Stomach (tissue), 8 donors: ENCODE measurements at regions not wholly inside any gene's neighbourhood (a gene's known extent, or its start where the extent isn't known, plus 50 kb on each side); places are given as distances from the start of the nearest gene placed in this dataset.

Experiments
- DNase-seq, 2 donors: peaks; one replicate each; pipeline versions ENCODE4 v3.0.0 to v3.0.0-alpha.2; 2013 to 2019
- H3K27ac ChIP-seq, 5 donors: fragments of 200-600 bp in 4 of 5; sonication (generic) in 4 of 5; one replicate each; pipeline ENCODE4 v1.5.1; 2013 to 2019; ENCODE audit warnings: mild to moderate bottlenecking in 1 of 5, moderate library complexity in 1 of 5
- H3K27me3 ChIP-seq, 3 donors: fragments of 200-600 bp; sonication (generic); one replicate each; pipeline ENCODE4 v1.5.1; 2017 to 2019; ENCODE audit warnings: mixed run types in 1 of 3
- H3K36me3 ChIP-seq, 4 donors: fragments of 200-600 bp; sonication (generic); 1 replicate in 3 of 4; 2 replicates in 1 of 4; pipeline ENCODE4 v1.5.1; 2016 to 2019
- H3K4me1 ChIP-seq, 4 donors: fragments of 200-600 bp; sonication (generic); one replicate each; pipeline ENCODE4 v1.5.1; 2016 to 2019
- H3K4me3 ChIP-seq, 4 donors: fragments of 200-600 bp; sonication (generic) in 3 of 4; one replicate each; pipeline ENCODE4 v1.5.1; 2016 to 2019; ENCODE audit warnings: mild to moderate bottlenecking in 1 of 4
- H3K9me3 ChIP-seq, 4 donors: fragments of 200-600 bp; sonication (generic); one replicate each; pipeline ENCODE4 v1.5.1; 2016 to 2019
- CTCF ChIP-seq, 7 experiments: fragments of 450-650 bp in 4 of 7; fragments of 200-600 bp in 3 of 7; sonication (generic) in 3 of 7; IDR thresholded peaks; one replicate each; pipeline ENCODE4 v1.5.1; 2016 to 2019; ENCODE audit warnings: antibody characterized with exemption in 7 of 7, control low read depth in 2 of 7, mild to moderate bottlenecking in 1 of 7
- EP300 ChIP-seq: sonication (generic); formaldehyde crosslinking; IDR thresholded peaks from one replicate; pipeline ENCODE4 v1.6.1; 2017; ENCODE audit warnings: antibody characterized with exemption
- POLR2A ChIP-seq, 4 donors: fragments of 450-650 bp; IDR thresholded peaks; one replicate each; pipeline ENCODE4 v1.6.1; 2016; ENCODE audit warnings: antibody characterized with exemption in 4 of 4, control low read depth in 2 of 4, mild to moderate bottlenecking in 1 of 4, moderate library complexity in 1 of 4
- POLR2AphosphoS5 ChIP-seq, 3 donors: sonication (generic); formaldehyde crosslinking; IDR thresholded peaks; one replicate each; pipeline ENCODE4 v1.6.1; 2016; ENCODE audit warnings: antibody characterized with exemption in 3 of 3
- WGBS, 5 donors: extraction: QIAGEN DNeasy Blood & Tissue Kit in 3 of 5; methylation state at CpG; one replicate each; pipeline versions ENCODE4 v1.1.5 to v1.1.7; 2013 to 2018; 5-methylcytosine and 5-hydroxymethylcytosine counted together
- intact Hi-C: fragments of 100-400 bp; cut with DNase I; formaldehyde crosslinking; loops from one replicate; pipeline ENCODE4 v1.15.1; 2023; ENCODE audit warnings: low total_unique reads
- donor health status: healthy with polysubstance abuse.
- donor health status: Bipolar disorder and iron deficiency.
- donor health status: healthy.

- TF ChIP-seq POLR2AphosphoS5 (IDR thresholded peaks at IDR 0.05) = no peak
- no peak for TF ChIP-seq CTCF (IDR thresholded peaks at IDR 0.05)
- no peak for TF ChIP-seq POLR2A (IDR thresholded peaks at IDR 0.05)
- TF ChIP-seq EP300 = no peak
- H3K27ac ChIP-seq = no peak overlapping the region
- H3K4me1 ChIP-seq = no peaks in the 10 kb centered on the region
- H3K4me3 ChIP-seq = no peak overlapping the region
- H3K9me3 ChIP-seq = no peaks in the 10 kb centered on the region
- no peaks in the 10 kb centered on the region for H3K27me3 ChIP-seq
- 60 to 83% (median 77%) methylated on average over 2 of the region's 2 CpGs for WGBS, 5 donors
- intact Hi-C loops = no loop called here
- no peaks in the 10 kb centered on the region for H3K36me3 ChIP-seq
- DNase-seq = peak in 1 of 2 donors; percentile 23
Measured at GRCh38 chr20:10963717-10964266, 290.0 kb upstream of the JAG1 start.

GRCh38 chr20:10965936-10966470 lies 292.2 kb upstream of the JAG1 start:
- Histone ChIP-seq H3K9me3 (no peaks in the 10 kb centered on the region), H3K4me3 (no peak overlapping the region), H3K4me1 (no peaks in the 10 kb centered on the region), H3K27me3 (no peaks in the 10 kb centered on the region), H3K27ac (no peak overlapping the region), H3K36me3 (no peaks in the 10 kb centered on the region)
- 77 to 89% (median 81%) methylated on average over 4 of the region's 4 CpGs for WGBS, 5 donors
- TF ChIP-seq CTCF (IDR thresholded peaks at IDR 0.05) (no peak), POLR2AphosphoS5 (IDR thresholded peaks at IDR 0.05) (no peak), POLR2A (IDR thresholded peaks at IDR 0.05) (no peak), EP300 (no peak)
- no peak for DNase-seq
- intact Hi-C loops = no loop called here

- Histone ChIP-seq H3K27ac (no peak overlapping the region), H3K27me3 (no peaks in the 10 kb centered on the region), H3K36me3 (no peaks in the 10 kb centered on the region), H3K4me1 (no peaks in the 10 kb centered on the region), H3K4me3 (no peak overlapping the region), H3K9me3 (no peaks in the 10 kb centered on the region)
- intact Hi-C loops = no loop called here
- no peak for DNase-seq
- TF ChIP-seq EP300 = no peak
- TF ChIP-seq POLR2AphosphoS5 (IDR thresholded peaks at IDR 0.05) = no peak
- TF ChIP-seq CTCF (IDR thresholded peaks at IDR 0.05) = no peak
- TF ChIP-seq POLR2A (IDR thresholded peaks at IDR 0.05) = no peak
- WGBS, 5 donors = 91 to 96% (median 95%) methylated on average over 1 of the region's 1 CpG
Measured at GRCh38 chr20:10970109-10970508, 296.3 kb upstream of the JAG1 start.

- H3K9me3 ChIP-seq = no peaks in the 10 kb centered on the region
Measured at GRCh38 chr20:10971096-10971495, 297.3 kb upstream of the JAG1 start.

More at GRCh38 chr20:10971096-10971495, 297.3 kb upstream of the JAG1 start:
- Histone ChIP-seq H3K27me3 (no peaks in the 10 kb centered on the region), H3K36me3 (no peaks in the 10 kb centered on the region), H3K4me1 (no peaks in the 10 kb centered on the region), H3K4me3 (no peak overlapping the region), H3K27ac (no peak overlapping the region)
- TF ChIP-seq POLR2AphosphoS5 (IDR thresholded peaks at IDR 0.05) (no peak), EP300 (no peak), POLR2A (IDR thresholded peaks at IDR 0.05) (no peak), CTCF (IDR thresholded peaks at IDR 0.05) (no peak)
- DNase-seq = no peak
- 82 to 94% (median 92%) methylated on average over 1 of the region's 1 CpG for WGBS, 5 donors
- intact Hi-C loops = no loop called here
